RWPE1 (cell line): ENCODE measurements at regions not wholly inside any gene's neighbourhood (a gene's known extent, or its start where the extent isn't known, plus 50 kb on each side); places are given as distances from the start of the nearest gene placed in this dataset.

Source experiments
- CTCF ChIA-PET: fragments of 350-600 bp; sonication (Branson Sonifier 250); formaldehyde crosslinking; extraction: SDS; loops from one replicate; lab custom pipeline; 2021; lab: Yijun Ruan, JAX
- POLR2A ChIA-PET: fragments of 400-600 bp; formaldehyde crosslinking; extraction: SDS; loops from one replicate; lab custom pipeline; 2020; ENCODE audit warnings: antibody characterized with exemption; ENCODE audit not compliant: low non-redundant PET; lab: Yijun Ruan, JAX
- DNase-seq: peaks from one replicate; pipeline ENCODE4 v3.0.0; 2012; ENCODE audit warnings: low spot score
- H3K27ac ChIP-seq: fragments of 450-650 bp; 2 replicates; pipeline ENCODE4 v1.5.1; 2017
- TF ChIP-seq, protein P1 (sequence below): fragments of 450-650 bp; conservative IDR thresholded peaks from 2 replicates; pipeline ENCODE4 v1.5.1; 2017; ENCODE audit warnings: low read depth, mild to moderate bottlenecking

DNA sequence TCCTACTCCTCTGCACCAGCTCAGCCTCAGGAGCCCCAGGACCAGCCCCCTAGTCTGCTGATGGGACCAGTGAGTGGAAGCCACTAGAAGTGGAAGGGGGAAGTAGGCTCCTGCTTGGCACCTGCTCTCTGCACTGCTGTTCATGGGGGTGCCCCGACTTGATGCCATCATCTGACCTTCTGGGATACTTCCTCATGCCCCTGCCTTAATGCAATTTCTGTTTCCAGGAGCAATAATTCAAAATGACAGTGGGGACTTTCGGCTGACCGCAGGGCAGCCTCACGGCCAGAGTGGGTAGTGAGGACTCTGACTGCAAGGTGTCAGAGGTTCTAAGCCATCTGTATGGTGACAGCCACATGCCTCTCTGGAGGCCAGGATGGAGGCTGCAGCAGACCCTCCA lies 196.4 kb upstream of the WSCD1 start:
- CTCF ChIA-PET: interaction anchor here (0.6 kb wide), 1 partner anchor 281 kb away, joined by 5 read pairs; no protein-coding TSS in a partner anchor
- no peak overlapping the region for H3K27ac ChIP-seq
- TF ChIP-seq, protein P1, sequence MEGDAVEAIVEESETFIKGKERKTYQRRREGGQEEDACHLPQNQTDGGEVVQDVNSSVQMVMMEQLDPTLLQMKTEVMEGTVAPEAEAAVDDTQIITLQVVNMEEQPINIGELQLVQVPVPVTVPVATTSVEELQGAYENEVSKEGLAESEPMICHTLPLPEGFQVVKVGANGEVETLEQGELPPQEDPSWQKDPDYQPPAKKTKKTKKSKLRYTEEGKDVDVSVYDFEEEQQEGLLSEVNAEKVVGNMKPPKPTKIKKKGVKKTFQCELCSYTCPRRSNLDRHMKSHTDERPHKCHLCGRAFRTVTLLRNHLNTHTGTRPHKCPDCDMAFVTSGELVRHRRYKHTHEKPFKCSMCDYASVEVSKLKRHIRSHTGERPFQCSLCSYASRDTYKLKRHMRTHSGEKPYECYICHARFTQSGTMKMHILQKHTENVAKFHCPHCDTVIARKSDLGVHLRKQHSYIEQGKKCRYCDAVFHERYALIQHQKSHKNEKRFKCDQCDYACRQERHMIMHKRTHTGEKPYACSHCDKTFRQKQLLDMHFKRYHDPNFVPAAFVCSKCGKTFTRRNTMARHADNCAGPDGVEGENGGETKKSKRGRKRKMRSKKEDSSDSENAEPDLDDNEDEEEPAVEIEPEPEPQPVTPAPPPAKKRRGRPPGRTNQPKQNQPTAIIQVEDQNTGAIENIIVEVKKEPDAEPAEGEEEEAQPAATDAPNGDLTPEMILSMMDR: no peak
- DNase-seq: no peak
- POLR2A ChIA-PET: no interaction called here

- H3K27ac ChIP-seq: no peak overlapping the region
- ChIA-PET POLR2A (no interaction called here), CTCF (no interaction called here)
- TF ChIP-seq, protein P1: no peak
- DNase-seq: no peak
Measured at GRCh38 chr17:5874486-5874885, 195.7 kb upstream of the WSCD1 start.

DNA sequence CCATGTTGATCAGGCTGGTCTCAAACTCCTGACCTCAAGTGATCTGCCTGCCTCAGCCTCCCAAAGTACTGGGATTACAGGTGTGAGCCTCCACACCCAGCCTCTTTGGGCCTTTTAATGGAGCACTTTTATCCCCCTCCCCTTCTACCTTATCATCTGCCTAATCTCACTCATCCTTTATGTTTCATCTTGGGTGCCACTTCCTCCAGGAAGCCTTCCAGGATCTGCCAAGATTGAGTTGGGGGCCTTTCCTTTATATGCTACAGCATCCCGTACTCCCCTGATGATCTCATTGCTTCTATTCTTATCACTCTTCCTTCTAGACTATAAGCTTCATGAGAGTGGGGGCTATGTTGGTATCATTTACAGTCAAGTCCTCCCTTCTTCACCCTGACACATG lies 192.8 kb upstream of the WSCD1 start:
- POLR2A ChIA-PET: no interaction called here
- DNase-seq: no peak
- no peak overlapping the region for H3K27ac ChIP-seq
- TF ChIP-seq, protein P1: no peak
- CTCF ChIA-PET: no interaction called here

DNA sequence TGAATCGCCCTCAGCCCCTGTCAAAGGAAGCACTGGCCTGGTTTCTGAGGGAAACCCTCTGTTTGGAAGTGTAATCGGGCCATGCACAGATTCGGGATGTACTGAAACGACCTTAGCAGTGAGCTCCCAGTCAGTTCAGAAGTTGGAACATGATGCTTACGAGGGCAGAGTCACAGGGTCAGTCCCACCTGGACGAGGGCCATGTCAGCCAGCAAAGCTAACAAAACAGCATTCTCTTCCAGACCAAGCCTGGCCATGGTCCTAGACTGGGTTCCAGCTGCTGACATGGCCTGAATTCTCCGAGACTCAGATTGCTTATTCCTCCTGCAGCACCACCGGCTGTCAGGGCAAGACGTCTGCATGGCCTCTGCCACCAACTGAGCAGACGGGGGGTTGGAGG lies 192.2 kb upstream of the WSCD1 start:
- TF ChIP-seq, protein P1: no peak
- CTCF ChIA-PET: no interaction called here
- POLR2A ChIA-PET: no interaction called here
- no peak for DNase-seq
- H3K27ac ChIP-seq: no peak overlapping the region

DNA sequence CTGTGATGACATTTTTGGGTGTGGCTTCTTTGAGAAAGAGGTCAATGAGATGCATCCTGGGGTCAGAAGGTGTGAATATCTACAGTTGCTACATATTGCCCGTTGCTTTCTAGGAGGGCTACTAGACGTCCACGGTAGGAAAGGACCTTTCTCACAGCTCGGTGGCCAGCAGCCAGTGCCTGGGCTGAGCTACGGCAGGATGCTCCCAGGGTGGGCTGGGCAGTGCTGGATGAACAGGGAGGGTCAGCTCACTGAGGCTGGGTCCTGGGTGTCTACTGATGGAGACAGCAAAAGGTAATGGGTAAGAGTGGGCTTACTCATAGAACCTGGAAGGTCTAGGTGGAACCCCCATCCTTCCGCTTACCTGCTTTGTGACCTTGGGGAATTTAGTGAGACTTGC lies 188.3 kb upstream of the WSCD1 start:
- ChIA-PET POLR2A (no interaction called here), CTCF (interaction anchor here (0.7 kb wide), 1 partner anchor 20 kb away, joined by 4 read pairs; no protein-coding TSS in a partner anchor)
- no peak overlapping the region for H3K27ac ChIP-seq
- TF ChIP-seq, protein P1: no peak
- DNase-seq: no peak

DNA sequence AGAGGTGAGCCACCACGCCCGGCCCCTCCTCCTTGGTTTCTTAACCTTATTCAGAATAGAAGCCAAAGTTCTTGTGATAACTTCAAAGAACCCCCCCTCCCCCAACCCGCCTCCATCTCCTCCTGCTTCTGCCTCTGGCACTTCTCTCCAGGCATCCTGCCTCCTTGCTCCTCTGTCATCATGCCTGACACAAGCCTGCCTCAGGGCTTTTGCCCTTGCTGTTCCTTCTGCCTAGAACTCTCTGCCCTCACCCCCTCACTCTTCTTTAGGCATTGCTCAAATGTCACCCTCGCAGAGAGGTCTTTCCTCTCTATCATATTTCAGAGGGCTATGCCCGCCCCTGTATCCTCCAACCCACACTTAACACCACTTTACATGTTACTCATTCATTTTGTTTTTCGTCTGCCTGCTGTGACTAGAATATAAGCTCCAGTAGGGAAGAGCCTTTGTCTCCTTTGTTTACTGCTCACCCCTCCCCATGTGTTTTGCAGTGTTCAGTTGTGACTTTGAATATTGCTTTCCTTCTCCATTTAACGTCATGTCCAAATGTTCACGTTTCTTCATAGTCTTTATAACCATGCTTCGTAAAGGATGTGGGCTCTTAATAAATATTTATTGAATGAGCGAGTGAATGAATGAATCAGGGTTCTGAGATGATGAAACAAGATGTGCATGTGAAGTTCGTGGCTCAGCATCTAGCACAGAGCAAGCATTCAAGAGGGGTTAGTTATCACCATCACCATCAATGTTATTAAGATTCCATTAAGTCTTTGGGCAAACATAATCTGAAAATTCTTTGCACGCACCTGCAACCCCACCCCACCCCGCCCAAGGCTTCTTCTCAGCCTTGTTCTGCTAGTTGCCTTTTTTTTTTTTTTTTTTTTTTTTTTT lies 186.2 kb upstream of the WSCD1 start:
- H3K27ac ChIP-seq: no peak overlapping the region
- DNase-seq: no peak
- ChIA-PET POLR2A (no interaction called here), CTCF (no interaction called here)
- TF ChIP-seq, protein P1: no peak
